K562 (cell line): ENCODE measurements at regions not wholly inside any gene's neighbourhood (a gene's known extent, or its start where the extent isn't known, plus 50 kb on each side); places are given as distances from the start of the nearest gene placed in this dataset.

Experiments used
- ARHGAP35 ChIP-seq: fragments of 450-650 bp; IDR thresholded peaks from 2 replicates; pipeline ENCODE4 v1.6.1; 2018; ENCODE audit not compliant: partially characterized antibody
- BRCA1 ChIP-seq, 2 experiments: fragments of 450-650 bp in 1 of 2; sonication (generic) in 1 of 2; formaldehyde crosslinking in 1 of 2; IDR thresholded peaks; 2 replicates each; pipeline versions ENCODE4 v1.5.0 to v1.6.1; 2017 to 2020; ENCODE audit warnings: mild to moderate bottlenecking in 1 of 2, missing genetic modification reagents in 1 of 2
- CBX5 ChIP-seq: IDR thresholded peaks from 2 replicates; pipeline ENCODE4 v1.6.1; 2014; ENCODE audit warnings: low read depth, borderline replicate concordance
- CBX8 ChIP-seq: fragments of 200-600 bp; sonication (generic); IDR thresholded peaks from 2 replicates; pipeline ENCODE4 v1.6.1; 2012; ENCODE audit warnings: borderline replicate concordance, mixed run types, low read depth, mild to moderate bottlenecking, moderate library complexity, mixed read lengths, low read length, control low read depth, inconsistent platforms; ENCODE audit not compliant: poor library complexity, severe bottlenecking; ENCODE audit errors: extremely low read depth
- CC2D1A ChIP-seq: fragments of 450-650 bp; IDR thresholded peaks from 2 replicates; pipeline ENCODE4 v1.6.1; 2017; ENCODE audit warnings: mild to moderate bottlenecking
- CEBPB ChIP-seq: fragments of 450-650 bp; IDR thresholded peaks from 2 replicates; pipeline ENCODE4 v1.6.1; 2016; ENCODE audit warnings: missing genetic modification characterization, missing compliant biosample characterization
- CHD2 ChIP-seq: IDR thresholded peaks from 2 replicates; pipeline ENCODE4 v1.6.1; 2011; ENCODE audit warnings: low read depth, low read length
- NFATC3 ChIP-seq: fragments of 450-650 bp; IDR thresholded peaks from 2 replicates; pipeline ENCODE4 v1.6.1; 2017; ENCODE audit warnings: mild to moderate bottlenecking
- NR3C1 ChIP-seq: sonication (generic); formaldehyde crosslinking; IDR thresholded peaks from 2 replicates; pipeline ENCODE4 v1.8.1; 2022; ENCODE audit warnings: missing genetic modification reagents
- SP1 ChIP-seq: sonication (generic); formaldehyde crosslinking; IDR thresholded peaks from 2 replicates; pipeline ENCODE4 v1.8.1; 2022; ENCODE audit warnings: mild to moderate bottlenecking, missing genetic modification reagents
- ZNF695 ChIP-seq: fragments of 450-650 bp; formaldehyde crosslinking; IDR thresholded peaks from 2 replicates; pipeline ENCODE4 v1.4.0; 2020; ENCODE audit warnings: mild to moderate bottlenecking, moderate library complexity
- TF ChIP-seq, protein P1 (sequence below), 3 experiments: IDR thresholded peaks in 2 of 3; conservative IDR thresholded peaks in 1 of 3; 2 replicates each; pipeline ENCODE4 v1.5.1; 2011 to 2012; ENCODE audit warnings: low read length in 3 of 3, mild to moderate bottlenecking in 3 of 3, control low read depth in 2 of 3, improper control_type of control experiment in 1 of 3, inconsistent platforms in 1 of 3, low read depth in 1 of 3, mixed read lengths in 1 of 3, moderate library complexity in 1 of 3; ENCODE audit not compliant: insufficient read depth in 2 of 3
- TF ChIP-seq, protein P2 (sequence below): sonication (generic); formaldehyde crosslinking; IDR thresholded peaks from 2 replicates; pipeline ENCODE4 v1.9.0; 2022; ENCODE audit warnings: mild to moderate bottlenecking, missing genetic modification reagents

DNA sequence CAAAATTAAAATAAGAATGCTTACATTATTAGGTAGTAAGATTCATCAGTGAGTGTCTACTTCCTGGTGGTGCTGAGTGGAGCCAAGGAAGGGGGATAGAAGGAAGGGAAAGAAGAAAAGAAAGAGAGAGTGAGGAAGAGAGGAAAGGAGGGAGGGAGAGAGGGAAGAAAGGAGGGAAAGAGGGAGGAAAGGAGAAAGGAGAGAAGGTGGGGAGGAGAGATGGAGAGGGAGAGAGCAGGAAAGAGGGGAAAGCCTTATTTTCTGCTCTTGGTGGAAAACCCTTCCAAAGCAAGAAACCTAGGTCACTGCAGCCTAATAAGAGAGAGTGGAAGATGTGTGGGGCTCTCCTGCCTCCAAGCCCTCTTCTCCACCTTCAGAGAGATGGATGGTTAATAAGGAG, 90.2 kb upstream of the EEF1E1 start:
- TF ChIP-seq, protein P1, sequence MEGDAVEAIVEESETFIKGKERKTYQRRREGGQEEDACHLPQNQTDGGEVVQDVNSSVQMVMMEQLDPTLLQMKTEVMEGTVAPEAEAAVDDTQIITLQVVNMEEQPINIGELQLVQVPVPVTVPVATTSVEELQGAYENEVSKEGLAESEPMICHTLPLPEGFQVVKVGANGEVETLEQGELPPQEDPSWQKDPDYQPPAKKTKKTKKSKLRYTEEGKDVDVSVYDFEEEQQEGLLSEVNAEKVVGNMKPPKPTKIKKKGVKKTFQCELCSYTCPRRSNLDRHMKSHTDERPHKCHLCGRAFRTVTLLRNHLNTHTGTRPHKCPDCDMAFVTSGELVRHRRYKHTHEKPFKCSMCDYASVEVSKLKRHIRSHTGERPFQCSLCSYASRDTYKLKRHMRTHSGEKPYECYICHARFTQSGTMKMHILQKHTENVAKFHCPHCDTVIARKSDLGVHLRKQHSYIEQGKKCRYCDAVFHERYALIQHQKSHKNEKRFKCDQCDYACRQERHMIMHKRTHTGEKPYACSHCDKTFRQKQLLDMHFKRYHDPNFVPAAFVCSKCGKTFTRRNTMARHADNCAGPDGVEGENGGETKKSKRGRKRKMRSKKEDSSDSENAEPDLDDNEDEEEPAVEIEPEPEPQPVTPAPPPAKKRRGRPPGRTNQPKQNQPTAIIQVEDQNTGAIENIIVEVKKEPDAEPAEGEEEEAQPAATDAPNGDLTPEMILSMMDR (IDR thresholded peaks at IDR 0.05 in 2 of 3, conservative IDR thresholded peaks at IDR 0.05 in 1 of 3; ENCODE audit: insufficient read depth in 2 of 3, low read depth in 1 of 3, low read length in 3 of 3) = no peak
- TF ChIP-seq CEBPB (tag) = no peak
- TF ChIP-seq CBX5 = no peak
- TF ChIP-seq ARHGAP35 = no peak
- no peak for TF ChIP-seq CHD2
- TF ChIP-seq BRCA1 (IDR thresholded peaks at IDR 0.05) = no peak
- TF ChIP-seq BRCA1 (CRISPR knock-in tag; IDR thresholded peaks at IDR 0.05) = no peak
- TF ChIP-seq CC2D1A = no peak
- TF ChIP-seq NR3C1 (CRISPR knock-in tag) = no peak
- TF ChIP-seq ZNF695 = no peak
- no peak for TF ChIP-seq NFATC3
- TF ChIP-seq, protein P2, sequence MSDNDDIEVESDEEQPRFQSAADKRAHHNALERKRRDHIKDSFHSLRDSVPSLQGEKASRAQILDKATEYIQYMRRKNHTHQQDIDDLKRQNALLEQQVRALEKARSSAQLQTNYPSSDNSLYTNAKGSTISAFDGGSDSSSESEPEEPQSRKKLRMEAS (CRISPR knock-in tag) = no peak
- no peak for TF ChIP-seq SP1 (CRISPR knock-in tag)
- no peak for TF ChIP-seq CBX8
